22Rv1 (cell line): ENCODE measurements at regions not wholly inside any gene's neighbourhood (a gene's known extent, or its start where the extent isn't known, plus 50 kb on each side); places are given as distances from the start of the nearest gene placed in this dataset.

Experiments
- CTCF ChIP-seq: fragments of 450-650 bp; IDR thresholded peaks from 2 replicates; pipeline ENCODE4 v1.5.1; 2017; ENCODE audit warnings: mild to moderate bottlenecking
- ZFX ChIP-seq: fragments of 450-650 bp; IDR thresholded peaks from 2 replicates; pipeline ENCODE4 v1.6.1; 2017; ENCODE audit warnings: antibody characterized with exemption, borderline replicate concordance

GRCh38 chr7:115476671-115477181 is 553.8 kb downstream of the TFEC start:
- TF ChIP-seq CTCF: no peak
- TF ChIP-seq ZFX: no peak
